HepG2 (cell line): ENCODE measurements at regions not wholly inside any gene's neighbourhood (a gene's known extent, or its start where the extent isn't known, plus 50 kb on each side); places are given as distances from the start of the nearest gene placed in this dataset.
A peak's percentile ranks its signal among the peaks of the same experiment; 100 is the strongest.

Experiments used
- GRHL1 ChIP-seq: sonication (generic); formaldehyde crosslinking; conservative IDR thresholded peaks from 2 replicates; pipeline ENCODE4 v1.8.0; 2022; ENCODE audit warnings: missing genetic modification reagents
- HNF1B ChIP-seq: sonication (generic); formaldehyde crosslinking; IDR thresholded peaks from 2 replicates; pipeline ENCODE4 v1.5.1; 2020; ENCODE audit warnings: mild to moderate bottlenecking, moderate library complexity, missing genetic modification reagents
- IRF9 ChIP-seq: sonication (generic); formaldehyde crosslinking; IDR thresholded peaks from 2 replicates; pipeline ENCODE4 v1.8.0; 2022; ENCODE audit warnings: missing genetic modification reagents, mild to moderate bottlenecking, borderline replicate concordance
- NCOA2 ChIP-seq: sonication (generic); formaldehyde crosslinking; IDR thresholded peaks from 2 replicates; pipeline ENCODE4 v1.8.0; 2022; ENCODE audit warnings: inconsistent platforms
- NCOA5 ChIP-seq: sonication (generic); formaldehyde crosslinking; IDR thresholded peaks from 2 replicates; pipeline ENCODE4 v1.4.0; 2020; ENCODE audit warnings: missing genetic modification reagents
- PHB2 ChIP-seq: fragments of 450-650 bp; IDR thresholded peaks from 2 replicates; pipeline ENCODE4 v1.6.1; 2018; ENCODE audit not compliant: partially characterized antibody
- RAD51 ChIP-seq: fragments of 450-650 bp; IDR thresholded peaks from 2 replicates; pipeline ENCODE4 v1.6.1; 2016; ENCODE audit warnings: borderline replicate concordance
- TEAD3 ChIP-seq: optimal IDR thresholded peaks from 2 replicates; pipeline ENCODE3; 2016; ENCODE audit warnings: borderline replicate concordance
- THAP8 ChIP-seq: sonication (generic); formaldehyde crosslinking; IDR thresholded peaks from 2 replicates; pipeline ENCODE4 v1.5.1; 2020; ENCODE audit warnings: missing genetic modification reagents, mild to moderate bottlenecking, borderline replicate concordance
- ZBTB26 ChIP-seq: IDR thresholded peaks from 2 replicates; pipeline ENCODE4 v1.6.1; 2016; ENCODE audit warnings: missing compliant biosample characterization, missing genetic modification reagents, borderline replicate concordance
- ZNF407 ChIP-seq: sonication (generic); formaldehyde crosslinking; IDR thresholded peaks from one replicate; pipeline ENCODE4 v1.5.1; 2020; ENCODE audit warnings: mild to moderate bottlenecking, missing genetic modification reagents; ENCODE audit errors: not compliant biosample characterization
- ZNF784 ChIP-seq: sonication (generic); formaldehyde crosslinking; IDR thresholded peaks from 2 replicates; pipeline ENCODE4 v1.5.1; 2020; ENCODE audit warnings: missing genetic modification reagents, mild to moderate bottlenecking, borderline replicate concordance

GRCh38 chr11:129530154-129530895 lies 154.7 kb downstream of the BARX2 start (continued):
- TF ChIP-seq ZBTB26 (CRISPR knock-in tag) (no peak), TEAD3 (CRISPR knock-in tag) (peak; percentile 30), GRHL1 (no peak), HNF1B (no peak), PHB2 (no peak), ZNF407 (CRISPR knock-in tag) (no peak), RAD51 (no peak), NCOA5 (CRISPR knock-in tag) (no peak), IRF9 (no peak), NCOA2 (CRISPR knock-in tag) (peak; percentile 71; the same call in 1 of the 2 replicates), THAP8 (CRISPR knock-in tag) (no peak), ZNF784 (CRISPR knock-in tag) (no peak)
